Upper lobe of left lung (tissue), 4 donors: ENCODE measurements at regions not wholly inside any gene's neighbourhood (a gene's known extent, or its start where the extent isn't known, plus 50 kb on each side); places are given as distances from the start of the nearest gene placed in this dataset.

Experiments
- POLR2A ChIP-seq, 4 donors: fragments of 450-650 bp; IDR thresholded peaks; one replicate each; pipeline ENCODE4 v1.5.1; 2016 to 2017; ENCODE audit warnings: antibody characterized with exemption in 4 of 4, mild to moderate bottlenecking in 2 of 4
- POLR2AphosphoS5 ChIP-seq, 2 donors: sonication (generic); formaldehyde crosslinking; IDR thresholded peaks; one replicate each; pipeline ENCODE4 v1.5.1; 2017; ENCODE audit warnings: antibody characterized with exemption in 2 of 2
- TF ChIP-seq, protein P1 (sequence below), 6 experiments: fragments of 450-650 bp in 4 of 6; fragments of 200-600 bp in 2 of 6; sonication (generic) in 2 of 6; IDR thresholded peaks; one replicate each; pipeline ENCODE4 v1.5.1; 2016 to 2019; ENCODE audit warnings: antibody characterized with exemption in 6 of 6

DNA sequence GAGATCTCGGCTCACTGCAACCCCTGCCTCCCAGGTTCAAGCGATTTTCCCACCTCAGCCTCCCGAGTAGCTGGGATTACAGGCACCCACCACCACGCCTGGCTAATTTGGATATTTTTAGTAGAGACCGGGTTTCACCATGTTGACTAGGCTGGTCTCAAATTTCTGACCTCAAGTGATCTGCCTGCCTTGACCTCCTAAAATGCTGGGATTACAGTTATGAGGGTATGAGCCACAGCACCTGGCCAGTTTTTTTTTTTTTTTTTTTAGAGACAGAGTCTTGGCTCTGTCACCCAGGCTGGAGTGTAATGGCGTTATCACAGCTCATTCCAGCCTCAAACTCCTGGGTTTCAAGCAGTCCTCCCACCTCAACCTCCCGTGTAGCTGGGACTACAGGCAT is 54.9 kb upstream of the PRR5 start:
- TF ChIP-seq, protein P1, sequence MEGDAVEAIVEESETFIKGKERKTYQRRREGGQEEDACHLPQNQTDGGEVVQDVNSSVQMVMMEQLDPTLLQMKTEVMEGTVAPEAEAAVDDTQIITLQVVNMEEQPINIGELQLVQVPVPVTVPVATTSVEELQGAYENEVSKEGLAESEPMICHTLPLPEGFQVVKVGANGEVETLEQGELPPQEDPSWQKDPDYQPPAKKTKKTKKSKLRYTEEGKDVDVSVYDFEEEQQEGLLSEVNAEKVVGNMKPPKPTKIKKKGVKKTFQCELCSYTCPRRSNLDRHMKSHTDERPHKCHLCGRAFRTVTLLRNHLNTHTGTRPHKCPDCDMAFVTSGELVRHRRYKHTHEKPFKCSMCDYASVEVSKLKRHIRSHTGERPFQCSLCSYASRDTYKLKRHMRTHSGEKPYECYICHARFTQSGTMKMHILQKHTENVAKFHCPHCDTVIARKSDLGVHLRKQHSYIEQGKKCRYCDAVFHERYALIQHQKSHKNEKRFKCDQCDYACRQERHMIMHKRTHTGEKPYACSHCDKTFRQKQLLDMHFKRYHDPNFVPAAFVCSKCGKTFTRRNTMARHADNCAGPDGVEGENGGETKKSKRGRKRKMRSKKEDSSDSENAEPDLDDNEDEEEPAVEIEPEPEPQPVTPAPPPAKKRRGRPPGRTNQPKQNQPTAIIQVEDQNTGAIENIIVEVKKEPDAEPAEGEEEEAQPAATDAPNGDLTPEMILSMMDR (IDR thresholded peaks at IDR 0.05), result no peak
- TF ChIP-seq POLR2AphosphoS5 (IDR thresholded peaks at IDR 0.05) (no peak), POLR2A (IDR thresholded peaks at IDR 0.05) (no peak)
